ENCODE measurements at regions not wholly inside any gene's neighbourhood (a gene's known extent, or its start where the extent isn't known, plus 50 kb on each side); places are given as distances from the start of the nearest gene placed in this dataset.

DNA sequence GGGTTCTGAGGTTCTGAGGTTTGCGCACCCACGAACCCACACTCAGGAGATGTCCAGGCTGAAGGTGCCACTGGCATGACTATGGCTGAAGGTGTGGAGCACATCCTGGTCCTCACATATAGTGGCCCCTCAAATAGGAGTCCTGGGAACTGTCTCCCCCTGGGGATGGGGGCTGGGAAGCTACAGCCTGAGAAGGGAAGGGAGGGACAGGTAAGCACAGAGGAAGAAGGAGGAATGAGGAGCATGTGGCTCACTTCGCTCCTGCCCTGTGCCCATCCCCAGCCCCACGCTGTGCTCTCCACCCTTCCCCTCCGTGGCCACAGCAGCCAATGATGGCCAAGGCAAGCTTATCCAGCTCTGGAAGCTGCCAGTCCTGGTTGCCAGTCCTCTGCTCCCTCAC lies 123.9 kb upstream of the LHX1 start:
- in situ Hi-C loops (cut with HindIII; ENCODE audit: low sequenced_read_pairs): no loop called here

DNA sequence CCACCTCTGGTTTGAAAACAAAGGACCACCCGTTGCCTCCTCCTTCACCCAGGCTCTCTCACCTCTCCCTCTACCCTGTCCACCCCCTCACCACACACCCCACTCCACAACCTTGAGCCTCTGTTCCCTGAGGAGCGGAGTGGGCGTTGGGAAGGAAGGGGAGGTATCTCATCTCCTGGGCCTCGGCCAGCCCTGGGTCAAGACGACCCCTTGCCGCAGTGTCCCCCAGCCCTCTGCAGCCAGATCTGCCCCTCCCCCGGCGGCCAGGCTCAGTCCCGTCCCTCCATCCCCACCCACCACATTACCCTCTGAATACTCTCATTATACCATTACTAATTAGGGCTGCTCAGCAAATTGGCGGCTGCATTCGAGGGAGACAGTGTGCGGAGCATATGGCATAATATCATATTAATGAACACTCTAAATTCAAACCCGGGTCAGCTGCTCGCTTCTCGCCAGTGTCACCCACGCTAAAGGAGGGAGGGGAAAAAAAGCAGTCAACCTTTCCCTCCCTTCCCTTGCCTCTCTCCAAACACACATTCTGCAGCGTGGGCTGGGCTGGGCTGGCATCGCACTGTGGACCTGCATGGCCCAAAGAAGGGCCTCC lies 123.2 kb upstream of the LHX1 start:
- in situ Hi-C loops (cut with HindIII; ENCODE audit: low sequenced_read_pairs): no loop called here

DNA sequence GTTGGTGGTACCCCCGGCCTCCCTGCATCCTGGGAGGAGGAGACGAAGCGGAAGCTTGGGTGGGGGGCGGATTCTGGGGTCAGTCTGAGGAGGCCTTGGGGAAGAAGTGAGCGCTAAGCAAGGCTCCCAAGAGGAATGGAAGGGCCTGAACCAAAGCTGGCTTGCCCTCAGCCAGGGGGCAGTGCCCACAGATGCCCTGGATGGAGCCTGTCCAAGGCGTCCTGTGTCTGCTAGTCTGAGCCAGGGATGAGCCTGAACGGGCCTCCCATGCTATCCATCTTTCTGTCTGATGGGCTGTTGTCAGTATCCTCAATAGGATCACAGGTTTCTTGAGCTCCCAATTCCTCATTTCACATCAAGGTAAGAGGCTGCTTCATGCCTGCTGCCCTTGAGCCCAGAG lies 122.3 kb upstream of the LHX1 start:
- in situ Hi-C loops (cut with HindIII; ENCODE audit: low sequenced_read_pairs): no loop called here

DNA sequence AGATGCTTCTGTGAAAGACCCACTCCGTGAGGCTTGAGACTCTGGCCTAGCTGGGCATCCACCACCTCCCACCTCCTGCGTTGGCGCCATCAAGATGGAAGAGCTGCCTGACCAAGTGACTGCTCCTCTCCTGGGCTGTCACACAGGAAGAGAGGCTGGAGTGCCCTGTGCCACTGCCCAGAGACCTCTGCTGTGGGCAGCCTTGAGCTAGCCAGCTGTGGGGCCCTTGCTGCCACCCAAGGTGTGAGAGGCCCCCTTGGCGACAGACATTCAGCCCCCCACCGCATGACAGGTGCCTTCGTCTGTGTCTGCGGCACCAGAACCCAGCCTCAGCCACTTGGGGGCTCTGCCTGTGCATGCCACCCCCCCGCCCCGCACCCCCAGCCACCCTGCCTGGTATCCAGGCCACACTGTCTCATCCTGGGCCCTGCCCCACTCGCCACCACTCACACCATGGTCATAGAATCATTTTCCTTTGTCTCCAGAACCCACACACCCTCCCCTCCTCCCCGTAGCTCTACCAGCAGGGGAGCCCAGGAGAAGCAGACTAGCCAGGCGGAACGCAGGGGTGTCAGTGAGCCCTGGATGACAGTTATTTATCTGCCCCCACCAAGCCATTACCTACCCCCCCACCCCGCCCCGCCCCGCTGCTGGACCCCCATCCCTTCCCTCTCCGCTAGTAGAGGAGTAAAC lies 120.9 kb upstream of the LHX1 start:
- in situ Hi-C loops (cut with HindIII; ENCODE audit: low sequenced_read_pairs): no loop called here

DNA sequence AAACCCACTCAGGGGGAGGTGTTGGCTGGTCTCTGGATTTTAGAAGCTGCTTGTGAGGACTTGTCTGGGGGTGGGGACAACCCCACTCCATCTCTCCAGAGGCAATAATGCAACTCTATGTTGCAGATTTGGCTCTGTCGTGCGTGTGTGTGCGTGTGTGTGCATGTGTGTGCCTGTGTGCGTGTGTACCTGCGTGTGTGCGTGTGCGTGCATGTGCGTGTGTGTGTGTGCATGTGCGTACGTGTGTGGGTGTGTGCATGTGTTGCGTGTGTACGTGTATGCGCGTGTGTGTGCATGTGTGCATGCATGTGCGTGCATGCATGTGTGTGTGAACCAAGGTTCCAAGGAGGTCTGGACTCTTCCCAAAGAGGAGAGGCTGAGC lies 120.4 kb upstream of the LHX1 start:
- in situ Hi-C loops (cut with HindIII; ENCODE audit: low sequenced_read_pairs): no loop called here

DNA sequence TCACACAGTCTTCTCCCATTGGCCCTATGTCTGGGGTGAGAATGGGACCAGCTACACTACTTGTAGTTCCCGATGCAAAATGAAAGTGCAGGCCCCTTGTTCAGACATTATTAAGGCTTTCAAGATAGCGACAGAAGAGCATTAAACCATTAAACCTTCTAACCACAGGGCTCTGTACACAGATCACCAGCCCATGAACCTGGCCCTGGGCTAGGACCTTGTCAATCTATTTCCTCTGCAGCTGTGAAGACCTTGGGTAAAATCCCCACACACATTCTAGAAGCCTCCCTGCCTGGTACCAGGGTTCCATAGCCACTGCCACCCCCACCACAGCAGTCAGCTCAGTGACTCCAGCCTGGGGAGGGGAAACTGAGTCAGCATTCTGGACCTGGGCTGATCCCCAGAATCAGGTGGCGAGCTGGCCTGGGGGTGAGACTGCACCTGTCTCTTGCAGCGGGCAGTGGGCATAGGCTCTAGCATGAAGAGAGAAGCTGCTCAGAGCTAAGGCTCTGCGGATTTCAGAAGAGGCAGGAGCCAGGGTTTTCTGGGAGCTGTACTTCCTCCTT lies 119.7 kb upstream of the LHX1 start:
- in situ Hi-C loops (cut with HindIII; ENCODE audit: low sequenced_read_pairs): no loop called here

DNA sequence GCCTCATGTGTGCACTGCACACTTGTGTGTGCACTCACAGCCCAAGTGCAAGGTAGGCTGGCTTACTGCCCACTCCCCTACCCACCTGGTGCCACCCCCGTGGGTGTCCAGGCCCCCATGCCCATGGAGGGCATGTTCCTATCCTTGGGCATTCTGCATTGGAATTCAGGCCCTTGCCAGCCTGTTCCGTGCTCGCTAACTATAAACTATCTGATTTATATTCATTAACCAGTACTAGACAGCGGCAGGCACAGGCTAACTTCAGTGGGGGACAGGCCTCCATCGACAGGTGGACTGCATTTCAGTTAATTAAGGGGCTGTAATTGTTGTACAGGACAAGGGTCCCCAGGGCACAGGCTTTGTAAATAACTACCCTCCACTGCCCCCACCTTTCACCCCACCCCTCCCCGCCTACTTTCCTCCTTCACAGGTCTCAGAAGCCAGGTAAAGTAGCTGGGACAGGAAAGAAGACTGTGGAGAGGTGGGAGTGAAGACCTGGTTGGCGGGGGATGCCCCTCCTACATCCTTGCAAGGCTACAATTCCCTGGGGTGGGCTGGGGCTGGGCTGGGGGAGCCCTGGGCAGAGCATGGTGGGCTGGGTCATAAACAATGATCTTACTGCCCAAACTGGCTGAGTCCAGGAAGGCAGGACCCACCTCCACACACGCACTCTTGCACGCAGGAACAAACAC lies 119.0 kb upstream of the LHX1 start:
- in situ Hi-C loops (cut with HindIII; ENCODE audit: low sequenced_read_pairs): no loop called here

DNA sequence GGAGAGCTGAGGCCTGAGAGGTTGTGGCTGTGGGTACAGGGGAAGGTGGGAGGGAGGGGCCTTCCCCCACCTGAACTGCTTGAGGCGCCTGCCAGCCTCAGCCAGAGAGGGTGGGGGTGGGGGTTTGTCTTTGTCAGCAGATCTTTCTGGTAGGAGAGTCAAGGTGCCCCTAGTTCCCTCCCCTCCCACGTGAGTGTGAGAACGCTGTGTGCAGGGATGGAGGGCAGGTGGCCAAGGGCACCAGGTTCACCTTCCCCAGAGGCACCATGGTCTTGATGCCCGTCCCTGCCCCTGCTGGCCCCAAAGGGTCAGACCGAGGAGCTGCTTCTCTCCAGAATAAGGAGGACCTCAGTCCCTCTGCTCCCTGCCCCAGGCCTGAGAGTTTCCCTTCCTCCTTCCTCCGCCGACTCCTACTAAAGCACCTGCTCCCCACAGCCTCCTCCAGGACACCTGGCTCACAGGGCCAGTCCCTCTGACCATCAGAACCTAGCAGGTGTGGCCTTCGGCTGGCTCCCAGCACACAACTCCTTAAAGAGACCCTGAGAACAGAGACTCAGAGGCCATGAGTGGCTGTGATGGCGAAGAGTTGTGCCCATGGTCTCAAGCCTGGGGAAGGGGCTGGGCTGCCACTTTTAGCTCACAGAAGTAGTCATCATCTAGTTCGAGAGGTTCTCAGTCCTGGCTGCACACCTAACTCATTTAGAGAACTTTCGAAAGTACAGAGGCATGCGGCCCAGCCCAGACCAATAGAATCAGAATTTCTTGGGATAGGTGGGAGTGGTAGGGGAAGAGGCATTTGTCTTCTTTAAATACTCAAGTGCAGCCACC lies 113.2 kb upstream of the LHX1 start:
- in situ Hi-C loops (cut with HindIII; ENCODE audit: low sequenced_read_pairs): loop anchor here (5.0 kb wide), 1 partner anchor 72 kb away; no protein-coding TSS in a partner anchor

DNA sequence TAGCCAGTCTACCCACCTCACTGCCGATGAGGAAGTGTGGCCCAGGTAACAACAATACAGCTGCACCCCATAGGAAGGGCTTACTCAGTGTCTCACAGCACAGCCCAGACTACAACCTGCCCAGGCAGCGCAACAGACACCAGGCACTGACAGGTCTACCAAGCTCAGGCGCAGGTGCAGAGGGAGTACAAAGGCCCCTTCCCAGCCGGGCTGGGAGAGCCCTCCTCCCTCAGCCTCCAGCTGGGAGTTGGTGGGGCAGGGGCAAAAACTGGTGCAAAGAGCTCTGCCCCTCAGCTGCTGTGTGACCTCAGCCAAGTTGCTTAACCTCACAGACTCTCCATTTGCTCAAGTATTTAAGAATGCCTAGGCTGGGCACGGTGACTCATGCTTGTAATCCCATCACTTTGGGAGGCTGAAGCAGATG lies 112.6 kb upstream of the LHX1 start:
- in situ Hi-C loops (cut with HindIII; ENCODE audit: low sequenced_read_pairs): loop anchor here (5.0 kb wide), 1 partner anchor 72 kb away; no protein-coding TSS in a partner anchor

DNA sequence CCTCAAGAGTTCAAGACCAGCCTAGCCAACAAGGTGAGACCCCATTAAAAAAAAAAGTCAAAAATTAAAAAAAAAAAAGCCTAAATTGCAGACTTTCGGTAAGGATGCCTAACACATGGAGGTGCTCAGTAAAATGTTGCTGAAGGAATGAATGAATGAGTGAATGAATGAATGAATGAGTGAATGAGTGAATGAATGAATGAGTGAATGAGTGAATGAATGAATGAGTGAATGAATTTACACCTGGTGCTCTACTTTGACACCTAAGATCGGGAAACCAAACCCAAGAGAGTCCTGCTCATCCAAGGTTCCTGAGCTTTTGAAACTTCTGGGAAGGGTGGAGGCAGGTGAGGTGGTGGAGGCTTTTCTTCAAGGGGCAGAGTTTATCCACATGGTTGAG lies 112.2 kb upstream of the LHX1 start:
- in situ Hi-C loops (cut with HindIII; ENCODE audit: low sequenced_read_pairs): no loop called here

DNA sequence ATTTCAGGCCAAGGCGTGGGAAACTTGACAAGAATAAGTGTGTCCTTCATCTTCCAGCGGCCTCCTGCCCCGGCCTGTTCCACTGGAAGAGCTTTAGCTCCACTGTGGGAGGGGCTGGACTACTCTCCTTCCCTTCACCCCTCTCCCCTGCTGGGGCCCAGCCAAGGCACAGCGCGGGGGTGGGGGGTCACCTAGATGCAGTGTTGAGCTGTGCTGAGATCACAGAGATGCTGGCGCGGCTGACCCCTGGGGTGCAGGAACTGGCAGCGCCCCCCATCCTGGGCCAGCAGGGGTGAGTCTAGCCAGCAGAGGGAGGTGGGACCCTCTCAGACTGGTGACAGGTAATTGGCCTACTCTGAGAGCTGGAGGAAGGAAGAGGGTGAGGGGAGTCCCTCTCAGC lies 111.8 kb upstream of the LHX1 start:
- in situ Hi-C loops (cut with HindIII; ENCODE audit: low sequenced_read_pairs): no loop called here

DNA sequence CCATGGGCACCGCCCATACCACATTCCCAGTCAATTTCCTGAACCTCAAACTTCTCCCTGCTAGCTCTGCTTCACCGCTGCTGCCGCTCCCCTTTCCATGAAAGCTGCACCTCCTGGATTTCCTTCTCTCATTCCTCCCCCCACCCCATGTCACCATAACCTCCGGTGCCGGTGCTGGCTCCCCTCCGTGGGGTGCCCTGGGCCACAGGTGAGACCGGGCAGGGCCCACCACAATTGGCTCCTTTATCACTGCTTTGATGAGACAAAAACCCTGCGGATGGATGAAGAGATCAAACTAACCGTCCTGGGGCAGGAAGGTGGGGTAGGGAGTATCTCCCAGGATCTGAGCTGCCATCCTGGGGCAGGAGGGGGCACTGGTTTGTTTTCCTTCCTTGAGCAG lies 111.3 kb upstream of the LHX1 start:
- in situ Hi-C loops (cut with HindIII; ENCODE audit: low sequenced_read_pairs): no loop called here

DNA sequence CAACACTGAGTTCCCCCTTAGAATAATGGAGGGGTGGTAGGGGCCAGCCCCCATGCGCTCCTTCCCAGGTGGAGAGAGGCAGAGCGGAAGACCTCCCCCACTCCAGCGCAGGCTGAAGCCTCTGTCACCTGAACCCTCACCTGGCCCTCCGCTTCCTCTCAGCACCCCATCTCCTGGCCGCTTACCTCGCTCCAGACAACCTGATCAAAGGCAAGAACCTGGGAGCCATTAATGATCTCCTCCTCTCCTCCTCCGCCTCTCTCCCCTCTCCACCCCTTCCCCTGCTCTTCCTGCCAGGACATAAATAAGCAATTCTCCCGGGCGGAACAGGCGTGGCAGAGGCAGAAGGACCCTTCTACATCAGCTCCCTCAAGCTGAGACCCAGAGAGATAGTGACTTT lies 110.2 kb upstream of the LHX1 start:
- in situ Hi-C loops (cut with HindIII; ENCODE audit: low sequenced_read_pairs): no loop called here

DNA sequence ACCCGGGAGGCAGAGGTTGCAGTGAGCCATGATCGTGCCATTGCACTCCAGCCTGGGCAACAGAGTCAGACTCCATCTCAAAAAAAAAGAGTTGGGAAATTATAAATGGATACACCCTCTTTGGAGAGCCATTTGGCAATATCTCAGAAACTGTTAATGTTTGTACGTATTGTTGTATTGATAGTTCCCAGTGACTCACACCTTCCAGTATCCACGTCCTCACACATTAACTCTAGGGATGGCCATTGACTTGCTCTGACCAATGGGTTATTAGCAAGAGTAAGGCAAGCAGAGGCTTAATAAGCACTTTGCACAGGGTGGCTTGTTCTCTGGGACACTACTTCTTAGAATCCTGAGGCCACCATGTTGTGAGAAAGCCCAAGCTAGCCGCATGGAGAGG lies 107.6 kb upstream of the LHX1 start:
- in situ Hi-C loops (cut with HindIII; ENCODE audit: low sequenced_read_pairs): no loop called here

DNA sequence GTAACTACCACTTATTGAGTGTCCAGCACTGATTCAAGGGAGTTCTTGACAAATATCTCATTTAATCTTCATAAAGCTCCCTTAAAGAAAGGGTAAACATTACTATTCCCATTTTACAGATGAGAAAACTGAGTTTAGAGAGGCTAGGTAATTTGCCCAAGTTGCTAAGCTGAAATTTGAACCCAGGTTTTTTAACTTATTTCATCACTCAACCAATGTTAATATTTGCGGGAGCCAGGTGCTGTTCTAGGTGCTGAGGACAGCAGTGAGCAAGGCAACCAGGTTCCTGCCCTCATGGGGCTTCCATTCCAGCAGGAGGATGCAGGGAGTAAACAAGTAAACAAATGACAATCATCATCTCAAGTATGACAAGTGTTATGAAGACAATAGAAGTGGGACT lies 104.0 kb upstream of the LHX1 start:
- in situ Hi-C loops (cut with HindIII; ENCODE audit: low sequenced_read_pairs): no loop called here

DNA sequence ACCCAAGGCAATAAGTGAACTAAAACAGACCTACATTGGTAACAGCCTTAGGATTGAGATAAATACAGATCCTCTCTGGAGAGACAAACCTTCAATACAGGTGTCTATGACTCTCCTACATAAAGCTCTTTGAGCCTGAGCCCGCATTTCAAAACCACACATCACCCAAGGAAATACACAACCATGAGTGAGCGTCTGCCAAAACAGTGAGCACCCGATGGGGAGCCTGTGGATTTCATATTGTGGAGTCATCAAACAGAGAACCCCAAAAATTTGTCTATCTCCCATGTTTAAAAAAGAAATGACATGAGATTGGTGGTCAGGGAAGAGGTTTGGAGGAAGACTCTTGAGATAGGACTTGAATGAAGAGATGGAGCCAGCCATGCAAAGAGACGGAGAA lies 102.2 kb upstream of the LHX1 start:
- in situ Hi-C loops (cut with HindIII; ENCODE audit: low sequenced_read_pairs): no loop called here

DNA sequence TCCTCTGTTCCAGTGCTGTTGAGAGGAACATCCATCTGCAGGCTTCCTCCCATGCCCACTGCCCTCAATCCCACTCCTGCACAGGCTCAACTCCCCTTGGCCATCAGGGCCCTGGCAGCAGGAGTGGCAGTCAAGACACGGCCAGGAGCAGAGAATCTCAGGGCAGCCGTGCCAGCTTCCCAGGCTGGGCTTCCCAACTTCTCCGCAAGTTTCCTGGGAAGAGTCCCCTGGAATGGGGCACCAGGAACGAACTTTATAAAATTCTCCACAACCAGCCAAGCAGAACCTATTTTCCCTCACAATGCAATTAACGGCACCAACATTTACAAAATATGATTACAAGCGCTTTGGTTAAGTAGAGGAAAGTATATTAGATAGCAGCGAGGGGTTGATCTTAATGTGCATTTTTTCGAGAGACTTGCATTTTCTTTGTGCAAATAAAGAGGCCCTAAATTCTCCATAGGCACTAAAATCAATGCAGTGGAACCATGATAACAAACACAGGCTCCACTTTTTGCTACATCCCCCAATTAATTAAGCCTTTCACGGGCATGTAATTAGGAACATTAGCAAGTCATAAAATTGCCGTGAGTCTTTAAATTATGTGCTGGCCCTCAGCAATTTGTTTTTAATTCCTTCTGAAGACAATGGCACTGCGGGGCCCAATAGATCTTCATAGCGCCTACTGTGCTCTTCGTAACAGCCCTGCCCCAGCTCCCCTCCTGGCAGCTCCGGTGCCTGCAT lies 99.9 kb upstream of the LHX1 start:
- in situ Hi-C loops (cut with HindIII; ENCODE audit: low sequenced_read_pairs): no loop called here

DNA sequence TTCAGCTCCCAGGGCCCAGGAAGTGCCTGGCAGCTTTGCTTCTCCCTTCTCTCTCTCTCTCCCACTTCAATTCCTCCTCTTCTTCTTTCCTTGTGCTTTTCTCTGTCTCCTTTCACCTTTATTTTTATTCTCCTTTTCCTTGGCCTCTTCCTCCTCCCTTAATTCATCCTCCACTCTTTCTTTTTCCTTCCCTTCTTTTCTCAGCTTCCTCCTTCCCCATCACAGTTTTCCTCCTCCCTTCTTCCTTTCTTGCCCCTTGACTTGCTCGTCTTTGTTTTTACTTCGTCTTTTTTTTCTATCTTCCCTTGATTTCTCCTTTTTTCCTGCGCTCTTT lies 99.4 kb upstream of the LHX1 start:
- in situ Hi-C loops (cut with HindIII; ENCODE audit: low sequenced_read_pairs): no loop called here

DNA sequence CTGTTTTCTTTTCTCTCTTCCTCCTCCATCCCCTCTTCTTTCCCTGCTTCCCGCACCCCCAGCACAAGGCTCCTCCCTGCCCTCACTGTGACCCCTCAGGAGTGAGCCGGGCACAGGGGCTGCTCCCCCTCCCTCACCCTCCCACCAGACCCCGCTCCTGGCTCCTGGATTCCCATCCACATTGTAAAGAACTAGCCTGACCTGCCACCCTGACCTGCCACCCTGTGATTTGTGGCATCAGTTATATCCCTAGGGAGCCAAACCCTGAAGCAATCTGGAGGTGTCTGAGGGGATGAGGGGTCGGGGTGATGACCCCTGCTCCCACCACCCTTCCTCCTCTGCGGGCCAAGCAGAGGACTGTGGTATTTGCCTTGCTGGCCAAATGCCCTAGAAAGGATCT lies 98.0 kb upstream of the LHX1 start:
- in situ Hi-C loops (cut with HindIII; ENCODE audit: low sequenced_read_pairs): no loop called here

DNA sequence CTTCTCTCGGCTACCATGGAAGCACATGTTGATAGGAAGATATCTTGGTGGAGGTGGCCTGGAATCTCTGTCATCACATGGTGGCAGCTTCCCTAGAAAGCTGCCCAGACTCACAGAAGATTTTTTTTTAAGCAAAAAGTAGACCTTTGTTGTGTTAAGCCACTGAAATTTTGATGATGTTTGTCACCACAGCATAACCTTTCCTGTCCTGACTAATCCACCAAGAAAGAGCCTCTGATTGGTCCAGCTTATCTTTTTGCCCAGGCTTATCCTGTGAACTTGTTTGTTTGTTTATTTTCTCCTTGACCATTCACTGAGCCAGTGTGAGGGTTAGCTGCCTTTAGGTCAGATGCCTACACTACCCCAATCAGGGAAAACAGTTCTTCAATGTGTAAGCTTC lies 96.5 kb upstream of the LHX1 start:
- in situ Hi-C loops (cut with HindIII; ENCODE audit: low sequenced_read_pairs): loop anchor here (10.0 kb wide), 1 partner anchor 94 kb away; the partner anchor contains the start of gene LHX1

Data from DLD1 (cell line).